HG02970 (cell line): ENCODE measurements at regions not wholly inside any gene's neighbourhood (a gene's known extent, or its start where the extent isn't known, plus 50 kb on each side); places are given as distances from the start of the nearest gene placed in this dataset.
"Not testable (repeated sequence)": the region's sequence is repeated elsewhere in the genome, so short reads cannot be mapped to it uniquely, and the experiment has no call there.

Source experiments
- ATAC-seq: cut with Tn5 transposase; IDR thresholded peaks from one replicate; pipeline ENCODE4 v1.9.1; 2021; ENCODE audit warnings: mild to moderate bottlenecking, moderate library complexity, moderate number of reproducible peaks; ENCODE audit not compliant: unreplicated experiment, low FRiP score

GRCh38 chr15:30688684-30689083 is 62.8 kb downstream of the ARHGAP11B start:
- ATAC-seq: not testable (repeated sequence)

- not testable (repeated sequence) for ATAC-seq
Observed at GRCh38 chr15:30690153-30690552, 64.2 kb downstream of the ARHGAP11B start.

- not testable (repeated sequence) for ATAC-seq
Observed at GRCh38 chr15:30695811-30696210, 69.9 kb downstream of the ARHGAP11B start.

- ATAC-seq: peak; percentile 64
Observed at GRCh38 chr15:30696439-30697314, 70.7 kb downstream of the ARHGAP11B start.

GRCh38 chr15:30697315-30697685 is 71.4 kb downstream of the ARHGAP11B start:
- peak; percentile 48 for ATAC-seq

- ATAC-seq: not testable (repeated sequence)
Observed at GRCh38 chr15:30700006-30700597, 74.2 kb downstream of the ARHGAP11B start.

DNA sequence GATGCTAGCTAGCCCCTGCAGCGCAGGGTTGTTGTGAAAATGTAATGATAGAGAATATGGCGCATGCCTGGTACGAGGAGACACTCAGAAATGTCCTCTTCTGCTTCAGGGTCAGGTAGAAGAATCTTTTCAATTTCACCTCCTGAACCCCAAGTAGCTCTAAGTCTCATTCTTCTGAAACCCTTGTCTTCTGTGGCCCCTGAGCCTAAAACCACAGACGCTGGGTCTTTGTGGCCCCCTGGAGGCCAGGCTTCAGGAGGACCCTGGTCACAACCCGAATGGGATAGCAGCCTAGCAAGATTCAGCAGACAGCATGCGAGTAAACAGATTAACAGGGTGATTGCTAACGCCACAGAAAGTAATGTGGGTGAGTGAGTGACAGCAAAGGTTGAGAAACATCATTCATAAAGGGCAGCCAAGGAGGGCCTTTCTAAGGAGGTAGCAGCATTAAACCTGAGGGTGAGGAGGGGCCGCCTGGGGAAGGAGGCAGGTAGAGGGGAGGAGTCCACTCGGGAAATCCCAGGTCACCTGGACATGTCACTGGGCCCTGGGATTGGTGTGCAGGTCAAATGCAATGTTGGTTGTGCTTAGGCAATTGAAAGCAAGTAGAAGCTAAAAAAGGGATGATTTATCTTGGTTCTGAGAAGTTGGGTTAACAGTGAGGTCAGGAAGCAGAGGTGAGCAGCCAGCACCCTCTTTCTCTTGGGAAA is 82.2 kb downstream of the ARHGAP11B start:
- ATAC-seq: not testable (repeated sequence)

DNA sequence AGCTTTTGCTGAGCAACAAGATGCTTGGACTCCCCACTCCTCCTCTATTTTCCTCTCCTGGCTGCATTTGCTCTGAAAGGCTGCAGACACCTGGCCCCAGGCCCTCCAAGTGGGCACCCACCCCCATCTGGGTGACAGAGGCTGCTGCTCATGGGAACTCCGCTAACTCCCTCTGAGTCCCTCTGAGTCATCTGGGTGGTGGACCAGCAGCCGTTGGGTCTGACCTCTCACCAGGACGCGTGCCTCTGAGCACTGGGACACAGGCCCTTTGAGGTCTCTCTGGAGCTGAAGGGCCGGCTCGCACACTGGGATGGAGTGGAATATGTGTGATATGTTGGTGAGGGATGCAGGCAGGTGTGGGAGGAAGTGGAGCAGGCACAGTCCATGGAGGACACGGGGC is 82.9 kb downstream of the ARHGAP11B start:
- ATAC-seq: not testable (repeated sequence)

DNA sequence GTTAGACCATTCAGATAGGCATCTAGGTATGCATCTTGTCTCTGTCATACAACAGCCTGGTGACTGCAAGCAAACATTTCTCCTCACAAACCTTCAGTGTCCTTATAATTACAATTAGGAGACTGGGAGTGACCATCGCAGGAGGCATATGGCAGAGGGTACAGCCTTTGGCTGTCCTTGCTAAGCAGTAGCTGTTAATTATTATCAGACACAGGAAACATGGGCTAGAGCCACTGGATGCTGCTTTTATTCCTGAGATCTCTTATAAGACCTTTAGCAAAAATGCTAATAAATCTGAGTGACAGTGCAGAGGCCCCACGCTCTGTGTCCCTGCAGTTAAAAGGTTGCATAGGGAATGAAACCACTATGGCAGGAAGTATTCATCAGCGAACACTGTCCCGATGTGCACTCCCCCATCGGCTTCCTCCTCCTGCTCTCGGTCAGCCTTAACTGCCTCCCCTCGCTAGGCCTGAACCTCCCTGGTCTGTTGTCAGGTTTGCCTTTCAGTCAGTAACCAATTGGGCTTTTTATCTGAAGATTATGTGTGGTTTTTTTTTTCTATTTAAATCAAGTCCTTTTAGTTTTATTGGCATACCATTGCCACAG is 92.2 kb downstream of the ARHGAP11B start:
- not testable (repeated sequence) for ATAC-seq

DNA sequence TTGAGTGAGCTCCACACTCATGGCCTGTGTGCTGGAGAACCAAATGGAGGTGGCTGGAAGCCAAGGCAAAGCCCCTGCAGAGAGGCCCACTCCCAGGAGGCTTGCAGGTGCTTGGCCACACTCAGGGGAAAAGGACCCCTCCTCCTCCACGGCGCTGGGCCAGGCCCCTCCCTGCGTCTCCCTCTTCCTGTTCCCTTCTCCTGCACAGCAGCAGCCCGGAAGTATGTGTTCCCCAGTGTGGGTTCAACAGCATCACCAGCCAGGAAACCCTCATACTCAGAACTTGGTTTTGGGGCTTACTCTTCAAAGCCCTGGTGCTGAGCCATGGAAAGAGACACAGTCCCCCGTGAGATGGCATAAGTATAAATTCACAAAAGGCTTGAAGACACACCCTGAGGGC is 93.4 kb downstream of the ARHGAP11B start:
- ATAC-seq: not testable (repeated sequence)

DNA sequence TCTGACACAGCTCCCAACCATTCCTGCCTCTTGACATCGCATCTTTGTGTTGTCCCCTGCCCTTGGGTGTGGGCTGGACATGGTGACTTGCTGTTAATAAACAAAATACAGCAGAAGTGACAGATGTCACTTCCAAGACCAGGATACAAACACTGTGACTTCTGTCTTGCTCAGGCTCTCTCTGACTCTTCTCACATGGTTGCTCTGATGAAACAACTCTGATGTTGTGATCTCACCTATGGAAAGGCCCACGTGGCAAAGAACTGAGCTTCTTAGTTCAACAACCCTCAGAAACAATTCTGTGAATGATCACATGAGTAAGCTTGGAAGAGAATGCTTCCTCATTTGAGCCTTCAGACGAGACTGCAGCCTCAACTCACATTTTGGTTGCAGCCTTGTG is 94.9 kb downstream of the ARHGAP11B start:
- not testable (repeated sequence) for ATAC-seq

DNA sequence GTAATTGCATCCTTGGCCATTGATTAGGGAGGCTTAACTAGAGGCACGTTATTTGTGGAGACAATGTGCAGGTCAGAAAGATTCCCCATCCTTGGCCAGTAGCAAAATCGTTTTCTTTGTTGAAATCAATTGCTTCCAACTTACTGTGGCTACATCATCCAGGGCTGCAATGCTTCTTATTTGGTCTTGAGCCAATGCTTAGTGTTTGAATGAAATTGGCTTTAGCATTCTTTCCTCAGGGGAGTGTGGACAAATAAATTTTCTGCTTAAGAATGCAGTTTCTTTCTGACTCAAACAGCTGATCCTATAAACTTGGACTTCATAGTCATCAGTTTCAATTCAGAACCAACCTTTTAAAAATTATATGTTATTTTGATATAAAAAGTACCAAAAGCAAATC is 95.6 kb downstream of the ARHGAP11B start:
- ATAC-seq: not testable (repeated sequence)

- not testable (repeated sequence) for ATAC-seq
Observed at GRCh38 chr15:30723540-30724175, 97.7 kb downstream of the ARHGAP11B start.

GRCh38 chr15:30729880-30730590 is 104.1 kb downstream of the ARHGAP11B start:
- not testable (repeated sequence) for ATAC-seq

DNA sequence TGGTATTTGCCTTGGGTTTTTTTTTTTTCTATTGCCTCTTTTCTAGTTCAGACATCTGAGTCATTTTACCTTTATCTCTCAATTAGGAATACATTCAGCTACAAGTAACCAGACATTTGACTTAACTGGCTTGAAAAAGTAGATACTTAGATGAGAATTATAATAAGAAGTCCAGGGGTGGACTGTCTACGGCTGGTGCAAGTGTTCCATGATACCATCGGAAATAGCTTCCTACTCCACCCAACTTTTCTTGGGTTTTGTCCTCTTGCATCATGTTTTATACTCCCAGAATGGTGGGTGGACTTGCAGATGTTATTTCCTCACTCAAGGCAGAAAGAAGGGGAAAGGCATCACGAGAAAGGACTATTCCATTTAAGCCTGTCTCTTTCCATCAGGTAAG is 104.7 kb downstream of the ARHGAP11B start:
- not testable (repeated sequence) for ATAC-seq

GRCh38 chr15:30732100-30732499 is 106.2 kb downstream of the ARHGAP11B start:
- ATAC-seq: not testable (repeated sequence)

DNA sequence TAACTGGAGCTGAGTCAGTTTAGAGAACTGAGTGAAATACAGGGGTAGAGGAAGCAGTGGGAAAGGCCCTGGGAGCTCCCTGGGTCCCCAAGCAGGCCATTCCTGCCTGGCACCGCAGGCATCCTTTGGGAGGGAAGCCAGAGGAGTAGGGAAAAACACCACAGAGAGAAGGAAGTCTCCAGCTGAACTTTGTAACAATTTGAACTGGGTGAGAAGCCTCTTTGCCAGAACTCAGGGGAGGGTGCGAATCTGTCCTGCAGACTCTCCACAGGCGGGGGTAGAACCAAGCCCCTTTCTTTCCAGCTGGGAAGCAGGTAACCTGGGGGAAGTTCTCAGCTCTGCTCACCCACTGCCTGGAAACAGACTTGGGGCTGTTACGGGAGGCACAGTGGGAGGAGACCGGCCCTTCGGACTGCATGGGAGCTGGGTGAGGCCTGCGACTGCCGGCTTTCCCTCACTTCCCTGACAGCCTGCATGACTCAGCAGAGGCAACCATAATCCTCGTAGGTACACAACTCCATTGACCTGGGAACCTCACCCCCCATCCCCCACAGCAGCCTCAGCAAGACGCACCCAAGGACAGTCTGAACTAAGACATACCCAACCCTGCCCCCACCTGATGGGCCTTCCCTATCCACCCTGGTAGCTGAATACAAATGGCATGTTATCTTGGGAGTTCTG is 110.1 kb downstream of the ARHGAP11B start:
- ATAC-seq: not testable (repeated sequence)

- not testable (repeated sequence) for ATAC-seq
Observed at GRCh38 chr15:30742796-30743195, 116.9 kb downstream of the ARHGAP11B start.

DNA sequence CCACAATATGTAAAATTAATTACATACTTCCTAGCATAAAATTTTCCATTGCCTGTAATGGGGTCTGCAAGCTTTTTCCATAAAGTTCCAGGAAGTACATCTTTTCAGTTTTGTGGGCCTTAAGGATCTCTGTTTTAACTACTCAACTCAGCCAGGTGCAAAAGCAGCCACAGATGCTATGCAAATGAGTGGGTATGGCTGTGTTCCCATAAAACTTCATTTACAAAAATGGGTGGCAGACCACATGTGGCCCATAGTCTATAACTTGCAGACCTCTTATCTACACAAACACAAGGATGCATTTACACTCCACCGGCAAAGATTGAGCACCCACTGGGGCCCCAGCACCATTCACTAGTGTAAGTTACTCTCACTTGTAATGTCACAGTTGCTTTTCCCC is 123.1 kb downstream of the ARHGAP11B start:
- not testable (repeated sequence) for ATAC-seq
